T-helper 1 cell (primary cell): ENCODE measurements at regions not wholly inside any gene's neighbourhood (a gene's known extent, or its start where the extent isn't known, plus 50 kb on each side); places are given as distances from the start of the nearest gene placed in this dataset.

ENCODE experiments used
- DNase-seq, 5 donors: peaks; one replicate each; pipeline ENCODE4 v3.0.0-alpha.2; 2012 to 2020

- no peak for DNase-seq
Observed at GRCh38 chr6:3522561-3523260, 65.9 kb upstream of the SLC22A23 start.

- DNase-seq = no peak
Observed at GRCh38 chr6:3520281-3521230, 63.7 kb upstream of the SLC22A23 start.

DNA sequence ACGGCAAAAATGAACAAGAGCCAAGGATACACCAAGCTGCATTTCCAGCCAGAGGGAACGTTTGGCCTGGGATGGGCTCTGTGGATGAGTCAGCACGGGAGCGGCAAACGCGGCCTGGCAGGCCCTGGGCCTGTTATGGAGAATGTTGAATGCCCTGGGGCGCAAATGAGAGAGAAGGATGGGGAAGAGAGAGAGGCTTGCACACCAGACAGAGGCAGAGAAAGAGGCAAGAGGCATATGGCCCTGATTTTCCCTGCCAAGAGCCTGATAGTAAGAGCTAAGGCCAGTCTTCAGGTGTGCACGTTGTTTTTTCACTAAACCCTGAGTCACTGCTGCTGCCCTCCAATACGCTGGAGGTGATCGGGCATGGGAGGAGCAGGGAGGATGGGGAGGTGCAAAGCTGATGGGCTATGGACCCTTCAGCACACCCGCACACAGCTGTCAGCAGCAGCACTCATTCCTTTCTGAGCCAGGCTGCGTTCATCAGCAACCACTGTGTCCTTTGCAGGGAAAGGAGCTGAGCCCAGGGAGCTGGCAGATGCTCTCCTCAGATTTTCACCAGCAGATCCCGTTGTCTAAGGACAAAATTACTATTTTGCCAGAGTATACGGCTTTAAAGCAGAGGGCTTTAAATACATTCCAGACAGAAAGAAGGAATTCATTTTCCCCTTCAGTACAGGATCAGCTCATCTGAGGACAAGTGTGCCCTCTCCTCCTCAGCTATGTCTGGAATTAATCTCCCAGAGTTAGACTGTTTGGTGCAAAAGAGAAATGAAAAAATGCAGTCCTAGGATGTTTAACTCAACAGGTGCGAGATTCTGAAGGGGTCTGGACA is 61.7 kb upstream of the SLC22A23 start:
- DNase-seq = no peak

- no peak for DNase-seq
Observed at GRCh38 chr6:3517350-3517749, 60.5 kb upstream of the SLC22A23 start.

DNA sequence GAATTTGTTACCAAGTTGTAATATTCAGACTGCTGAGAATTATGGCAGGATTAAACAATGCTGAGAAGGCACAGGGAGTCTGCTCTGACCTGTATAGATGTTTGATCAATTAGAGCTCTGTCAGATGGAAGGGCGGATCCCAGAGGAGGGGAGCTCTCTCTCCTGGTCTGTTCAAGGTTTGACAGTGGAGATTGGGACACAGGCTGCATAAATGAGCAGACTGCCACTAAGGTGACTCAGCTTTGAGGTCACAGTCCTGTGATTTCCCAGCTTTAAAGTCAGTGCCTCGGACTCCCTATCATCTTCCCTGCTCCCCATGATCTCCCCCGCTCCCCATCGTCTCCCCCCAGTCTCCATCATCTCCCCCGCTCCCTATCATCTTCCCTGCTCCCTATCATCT is 59.2 kb upstream of the SLC22A23 start:
- DNase-seq = no peak

GRCh38 chr6:3515669-3516068 is 58.8 kb upstream of the SLC22A23 start:
- DNase-seq = no peak

GRCh38 chr6:3513416-3513815 is 56.6 kb upstream of the SLC22A23 start:
- DNase-seq = no peak

DNA sequence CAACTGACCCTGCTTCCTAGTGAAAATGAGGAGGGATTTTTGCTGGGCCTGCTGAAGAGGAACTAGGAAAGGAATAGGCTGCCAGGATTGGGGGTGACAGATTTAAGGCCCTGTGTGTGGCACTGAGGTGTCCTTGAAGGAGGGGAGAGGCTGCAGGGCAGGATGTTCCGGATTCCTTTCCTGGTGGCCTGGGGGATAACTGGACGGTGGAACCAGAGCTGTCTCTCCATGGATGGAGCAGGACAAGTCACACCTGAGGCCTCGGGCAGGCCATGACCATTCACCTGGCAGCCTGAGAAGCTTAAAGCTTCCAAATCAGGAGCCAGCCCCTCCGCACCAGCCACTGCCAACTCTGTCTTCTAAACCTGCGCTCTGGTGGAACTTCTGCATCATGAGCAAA is 56.0 kb upstream of the SLC22A23 start:
- no peak for DNase-seq

DNA sequence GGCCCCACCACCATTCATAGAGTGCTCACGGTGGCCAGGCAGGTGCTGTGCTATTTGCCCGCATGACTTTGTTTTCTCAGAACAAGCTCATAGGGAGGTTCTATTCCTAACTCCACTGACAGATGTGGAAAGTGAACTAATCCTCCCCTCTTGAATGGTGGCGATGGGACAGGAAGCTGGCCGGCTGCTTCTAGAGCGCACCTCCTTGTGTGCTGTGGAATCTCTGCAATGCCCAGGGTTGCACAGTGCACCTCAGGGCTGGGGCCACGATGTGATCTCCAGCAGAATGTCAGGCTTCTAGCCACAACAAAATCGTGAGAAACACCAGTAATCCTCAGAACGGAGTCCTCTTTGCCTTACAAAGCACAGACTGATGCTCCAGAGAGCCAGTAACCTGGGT is 53.8 kb upstream of the SLC22A23 start:
- DNase-seq = no peak

GRCh38 chr6:3510178-3510577 is 53.3 kb upstream of the SLC22A23 start:
- DNase-seq = no peak

DNA sequence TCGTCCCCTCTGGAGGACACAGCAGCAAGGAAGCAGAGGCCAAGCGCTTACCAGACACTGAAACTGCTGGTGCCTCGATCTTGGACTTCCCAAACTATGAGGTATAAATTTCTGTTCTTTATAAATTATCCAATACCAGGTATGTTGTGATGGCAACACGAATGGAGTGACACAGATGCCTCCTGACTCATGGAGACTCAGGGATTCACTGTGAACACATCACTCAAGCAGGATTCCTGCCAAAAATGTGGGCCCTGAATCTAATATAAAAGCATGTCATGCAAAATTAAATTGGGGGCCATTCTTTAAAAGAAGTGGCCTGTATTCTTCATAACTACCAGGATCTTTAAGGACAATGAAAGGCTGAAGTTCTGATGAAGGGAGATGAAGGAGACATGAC is 52.5 kb upstream of the SLC22A23 start:
- no peak for DNase-seq

GRCh38 chr6:3506751-3507383 is 50.0 kb upstream of the SLC22A23 start:
- no peak for DNase-seq
